ENCODE measurements at regions not wholly inside any gene's neighbourhood (a gene's known extent, or its start where the extent isn't known, plus 50 kb on each side); places are given as distances from the start of the nearest gene placed in this dataset.

GRCh38 chr7:68074242-68074641, 1077.6 kb downstream of the TYW1 start:
- POLR2A ChIA-PET (ENCODE audit: unreplicated experiment): no interaction called here
- Histone ChIP-seq H3K27ac (ENCODE audit: insufficient read depth, low read length) (no peak overlapping the region), H2BK20ac (ENCODE audit: low read depth, low read length) (no peak overlapping the region), H3K36me3 (ENCODE audit: control insufficient read depth, insufficient read depth, low read length) (no peaks in the 10 kb centered on the region), H2AFZ (replicated peaks; ENCODE audit: low read length, poor library complexity) (no peak overlapping the region), H3K4me2 (ENCODE audit: low read depth, low read length) (no peak overlapping the region), H2BK120ac (ENCODE audit: low read depth, low read length) (no peak overlapping the region), H3K27me3 (ENCODE audit: control insufficient read depth, insufficient read depth, low read length) (no peaks in the 10 kb centered on the region), H4K20me1 (ENCODE audit: insufficient read depth, low read length) (no peaks in the 10 kb centered on the region), H3K9ac (ENCODE audit: low read depth, low read length) (no peak overlapping the region), H3K56ac (ENCODE audit: extremely low read depth, insufficient read depth, low read length) (no peak overlapping the region), H3K79me1 (ENCODE audit: low read depth in 1 of 2, low read length in 2 of 2) (no peaks in the 10 kb centered on the region), H3K14ac (replicated peaks; ENCODE audit: low read depth, low read length) (no peak overlapping the region), H2BK5ac (ENCODE audit: low read depth, low read length, poor library complexity, severe bottlenecking) (no peak overlapping the region), H3K18ac (ENCODE audit: low read depth, low read length) (no peak overlapping the region), H2AK5ac (ENCODE audit: low read depth, low read length) (no peak overlapping the region), H4K8ac (ENCODE audit: low read depth in 2 of 2, low read length in 2 of 2) (no peak overlapping the region), H3K23ac (ENCODE audit: low read depth, low read length) (no peak overlapping the region), H3K4me3 (ENCODE audit: insufficient read depth, low read depth, low read length) (no peak overlapping the region), H3K9me3 (ENCODE audit: control insufficient read depth, insufficient read depth, low read length) (peaks cover 18% of the 10 kb centered on the region), H2BK15ac (ENCODE audit: low read depth, low read length) (no peak overlapping the region), H3K4ac (ENCODE audit: low read depth, low read length) (no peak overlapping the region), H3K4me1 (ENCODE audit: control insufficient read depth, insufficient read depth, low read length) (no peaks in the 10 kb centered on the region), H4K91ac (ENCODE audit: insufficient read depth, low read depth, low read length) (no peak overlapping the region), H2AK9ac (replicated peaks; ENCODE audit: low read depth, low read length, poor library complexity) (no peak overlapping the region), H3K9me1 (ENCODE audit: insufficient read depth, low read length) (no peaks in the 10 kb centered on the region), H4K5ac (ENCODE audit: low read depth, low read length) (no peak overlapping the region)
- dilution Hi-C loops (cut with HindIII; ENCODE audit: low sequenced_read_pairs, unreplicated experiment): no loop called here
- BruUV-seq (replicated peaks): no TSS peak
- CTCF ChIA-PET: no interaction called here
- in situ Hi-C loops (cut with MboI; ENCODE audit: low sequenced_read_pairs): no loop called here
- DNase-seq (no peak), ATAC-seq (ENCODE audit: low read depth) (no peak)
- intact Hi-C loops (cut with micrococcal nuclease): no loop called here
- 83% methylated on average over 1 of the region's 3 CpGs; no CpG with 5 or more reads in 1 of the 2 experiments for WGBS, 2 experiments (ENCODE audit: extremely low coverage in 2 of 2, insufficient read length in 1 of 2)
- TF ChIP-seq, protein P1, sequence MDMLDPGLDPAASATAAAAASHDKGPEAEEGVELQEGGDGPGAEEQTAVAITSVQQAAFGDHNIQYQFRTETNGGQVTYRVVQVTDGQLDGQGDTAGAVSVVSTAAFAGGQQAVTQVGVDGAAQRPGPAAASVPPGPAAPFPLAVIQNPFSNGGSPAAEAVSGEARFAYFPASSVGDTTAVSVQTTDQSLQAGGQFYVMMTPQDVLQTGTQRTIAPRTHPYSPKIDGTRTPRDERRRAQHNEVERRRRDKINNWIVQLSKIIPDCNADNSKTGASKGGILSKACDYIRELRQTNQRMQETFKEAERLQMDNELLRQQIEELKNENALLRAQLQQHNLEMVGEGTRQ (IDR thresholded peaks at IDR 0.05; ENCODE audit: low read depth, low read length): no peak
- TF ChIP-seq RFX5 (IDR thresholded peaks at IDR 0.05; ENCODE audit: low read depth, low read length) (no peak), NFE2L2 (IDR thresholded peaks at IDR 0.05; ENCODE audit: low read depth, low read length) (no peak), CEBPB (IDR thresholded peaks at IDR 0.05; ENCODE audit: low read depth, low read length) (no peak), RCOR1 (IDR thresholded peaks at IDR 0.05; ENCODE audit: insufficient replicate concordance, low read length) (no peak), CTCF (conservative IDR thresholded peaks at IDR 0.05; ENCODE audit: low read depth, low read length) (no peak), ELK1 (IDR thresholded peaks at IDR 0.05; ENCODE audit: borderline replicate concordance, low read depth, low read length) (no peak), FOS (IDR thresholded peaks at IDR 0.05; ENCODE audit: low read depth, low read length) (no peak), MXI1 (IDR thresholded peaks at IDR 0.05; ENCODE audit: borderline replicate concordance, low read depth, low read length) (no peak), RAD21 (IDR thresholded peaks at IDR 0.05; ENCODE audit: low read length) (no peak), SMC3 (IDR thresholded peaks at IDR 0.05; ENCODE audit: low read depth, low read length) (no peak), MAFK (IDR thresholded peaks at IDR 0.05; ENCODE audit: low read depth, low read length) (no peak), POLR2A (IDR thresholded peaks at IDR 0.05; ENCODE audit: low read depth, low read length) (no peak), BHLHE40 (IDR thresholded peaks at IDR 0.05; ENCODE audit: low read depth, low read length) (no peak), CHD1 (IDR thresholded peaks at IDR 0.05; ENCODE audit: low read depth, low read length) (no peak), MAZ (IDR thresholded peaks at IDR 0.05; ENCODE audit: borderline replicate concordance, low read depth, low read length) (no peak)

All from IMR-90 (cell line).